ENCODE measurements at regions not wholly inside any gene's neighbourhood (a gene's known extent, or its start where the extent isn't known, plus 50 kb on each side); places are given as distances from the start of the nearest gene placed in this dataset.

GRCh38 chr18:37720663-37721062 is 155.1 kb upstream of the CELF4 start:
- TF ChIP-seq EZH2 (IDR thresholded peaks at IDR 0.05; ENCODE audit: low read length, unreplicated experiment) (no peak), EZH2phosphoT487 (IDR thresholded peaks at IDR 0.05; ENCODE audit: borderline replicate concordance, low read length) (no peak), CTCF (conservative IDR thresholded peaks at IDR 0.05; ENCODE audit: low read depth, low read length) (no peak)
